ENCODE measurements at regions not wholly inside any gene's neighbourhood (a gene's known extent, or its start where the extent isn't known, plus 50 kb on each side); places are given as distances from the start of the nearest gene placed in this dataset.
A peak's percentile ranks its signal among the peaks of the same experiment; 100 is the strongest.
"Not testable (repeated sequence)": the region's sequence is repeated elsewhere in the genome, so short reads cannot be mapped to it uniquely, and the experiment has no call there.

GRCh38 chr20:40869218-40870147 is 159.1 kb upstream of the TOP1 start:
- no peak for DNase-seq
- no peaks in the 10 kb centered on the region for H3K27me3 ChIP-seq (replicated peaks in 2 of 5; ENCODE audit: control insufficient read depth in 4 of 5, insufficient read depth in 5 of 5, low read length in 4 of 5)
- 98% methylated on average over 12 of the region's 12 CpGs for WGBS (ENCODE audit: insufficient coverage)
- H3K27ac ChIP-seq (ENCODE audit: insufficient read depth in 1 of 2, low read depth in 1 of 2, low read length in 2 of 2, poor library complexity in 1 of 2, severe bottlenecking in 2 of 2): no peak overlapping the region
- H3K9me3 ChIP-seq (ENCODE audit: control extremely low read depth in 1 of 5, control insufficient read depth in 4 of 5, insufficient read depth in 2 of 5, low read depth in 1 of 5, low read length in 4 of 5): no peaks in the 10 kb centered on the region
- CTCF ChIA-PET: interaction anchor here (1.2 to 1.5 kb wide), 2 partner anchors 8 to 12 kb away, joined by 4 read pairs; no protein-coding TSS in a partner anchor
- POLR2A ChIA-PET: no interaction called here
- H3K36me3 ChIP-seq (ENCODE audit: control insufficient read depth in 4 of 4, insufficient read depth in 4 of 4, low read length in 3 of 4): no peaks in the 10 kb centered on the region
- no peaks in the 10 kb centered on the region for H3K4me1 ChIP-seq (ENCODE audit: control extremely low read depth in 1 of 4, control insufficient read depth in 4 of 4, insufficient read depth in 4 of 4, low read length in 3 of 4)
- no peak overlapping the region for H3K4me3 ChIP-seq (ENCODE audit: control insufficient read depth in 1 of 7, extremely low read depth in 1 of 7, insufficient read depth in 4 of 7, low read depth in 2 of 7, low read length in 6 of 7)

GRCh38 chr20:40875116-40876085 is 153.2 kb upstream of the TOP1 start:
- POLR2A ChIA-PET: no interaction called here
- Histone ChIP-seq H3K27me3 (replicated peaks in 2 of 5; ENCODE audit: control insufficient read depth in 4 of 5, insufficient read depth in 5 of 5, low read length in 4 of 5) (no peaks in the 10 kb centered on the region), H3K36me3 (ENCODE audit: control insufficient read depth in 4 of 4, insufficient read depth in 4 of 4, low read length in 3 of 4) (no peaks in the 10 kb centered on the region), H3K27ac (ENCODE audit: insufficient read depth in 1 of 2, low read depth in 1 of 2, low read length in 2 of 2, poor library complexity in 1 of 2, severe bottlenecking in 2 of 2) (no peak overlapping the region), H3K4me3 (ENCODE audit: control insufficient read depth in 1 of 7, extremely low read depth in 1 of 7, insufficient read depth in 4 of 7, low read depth in 2 of 7, low read length in 6 of 7) (no peak overlapping the region), H3K4me1 (ENCODE audit: control extremely low read depth in 1 of 4, control insufficient read depth in 4 of 4, insufficient read depth in 4 of 4, low read length in 3 of 4) (peaks cover 0 to 3% (median 0%) of the 10 kb centered on the region in 4 experiments), H3K9me3 (ENCODE audit: control extremely low read depth in 1 of 5, control insufficient read depth in 4 of 5, insufficient read depth in 2 of 5, low read depth in 1 of 5, low read length in 4 of 5) (peaks cover 0 to 4% (median under 1%) of the 10 kb centered on the region in 5 experiments)
- DNase-seq: no peak
- WGBS (ENCODE audit: insufficient coverage): 77% methylated on average over 5 of the region's 9 CpGs
- CTCF ChIA-PET: interaction anchor here (1.2 kb wide), 1 partner anchor 134 kb away, joined by 3 read pairs; no protein-coding TSS in a partner anchor

GRCh38 chr20:40878099-40878498 is 150.5 kb upstream of the TOP1 start:
- POLR2A ChIA-PET; H3K36me3 ChIP-seq (ENCODE audit: control insufficient read depth in 4 of 4, insufficient read depth in 4 of 4, low read length in 3 of 4); H3K27ac ChIP-seq (ENCODE audit: insufficient read depth in 1 of 2, low read depth in 1 of 2, low read length in 2 of 2, poor library complexity in 1 of 2, severe bottlenecking in 2 of 2); H3K27me3 ChIP-seq (replicated peaks in 2 of 5; ENCODE audit: control insufficient read depth in 4 of 5, insufficient read depth in 5 of 5, low read length in 4 of 5); DNase-seq; H3K4me3 ChIP-seq (ENCODE audit: control insufficient read depth in 1 of 7, extremely low read depth in 1 of 7, insufficient read depth in 4 of 7, low read depth in 2 of 7, low read length in 6 of 7); CTCF ChIA-PET; H3K9me3 ChIP-seq (ENCODE audit: control extremely low read depth in 1 of 5, control insufficient read depth in 4 of 5, insufficient read depth in 2 of 5, low read depth in 1 of 5, low read length in 4 of 5): not testable (repeated sequence)
- H3K4me1 ChIP-seq (ENCODE audit: control extremely low read depth in 1 of 4, control insufficient read depth in 4 of 4, insufficient read depth in 4 of 4, low read length in 3 of 4): peaks cover 2 to 26% (median 17%) of the 10 kb centered on the region in 4 experiments
- WGBS (ENCODE audit: insufficient coverage): 100% methylated on average over 1 of the region's 1 CpG

GRCh38 chr20:40880063-40880728 is 148.4 kb upstream of the TOP1 start:
- 17% methylated on average over 2 of the region's 3 CpGs for WGBS (ENCODE audit: insufficient coverage)
- H3K9me3 ChIP-seq (ENCODE audit: control extremely low read depth in 1 of 5, control insufficient read depth in 4 of 5, insufficient read depth in 2 of 5, low read depth in 1 of 5, low read length in 4 of 5): peaks cover 0 to 8% (median 7%) of the 10 kb centered on the region in 5 experiments
- H3K4me1 ChIP-seq (ENCODE audit: control extremely low read depth in 1 of 4, control insufficient read depth in 4 of 4, insufficient read depth in 4 of 4, low read length in 3 of 4): peaks cover 2 to 30% (median 22%) of the 10 kb centered on the region in 4 experiments
- ChIA-PET CTCF (interaction anchor here (0.6 kb wide), 1 partner anchor 9 kb away, joined by 3 read pairs; no protein-coding TSS in a partner anchor), POLR2A (no interaction called here)
- peak in 2 of 3 donors; percentile 34 to 43 for DNase-seq
- H3K27me3 ChIP-seq (replicated peaks in 2 of 5; ENCODE audit: control insufficient read depth in 4 of 5, insufficient read depth in 5 of 5, low read length in 4 of 5): no peaks in the 10 kb centered on the region
- H3K27ac ChIP-seq (ENCODE audit: insufficient read depth in 1 of 2, low read depth in 1 of 2, low read length in 2 of 2, poor library complexity in 1 of 2, severe bottlenecking in 2 of 2): no peak overlapping the region
- no peak overlapping the region for H3K4me3 ChIP-seq (ENCODE audit: control insufficient read depth in 1 of 7, extremely low read depth in 1 of 7, insufficient read depth in 4 of 7, low read depth in 2 of 7, low read length in 6 of 7)
- H3K36me3 ChIP-seq (ENCODE audit: control insufficient read depth in 4 of 4, insufficient read depth in 4 of 4, low read length in 3 of 4): no peaks in the 10 kb centered on the region

GRCh38 chr20:40880729-40881109 is 147.9 kb upstream of the TOP1 start:
- Histone ChIP-seq H3K36me3 (ENCODE audit: control insufficient read depth in 4 of 4, insufficient read depth in 4 of 4, low read length in 3 of 4) (no peaks in the 10 kb centered on the region), H3K4me1 (ENCODE audit: control extremely low read depth in 1 of 4, control insufficient read depth in 4 of 4, insufficient read depth in 4 of 4, low read length in 3 of 4) (peaks cover 2 to 30% (median 22%) of the 10 kb centered on the region in 4 experiments), H3K4me3 (ENCODE audit: control insufficient read depth in 1 of 7, extremely low read depth in 1 of 7, insufficient read depth in 4 of 7, low read depth in 2 of 7, low read length in 6 of 7) (no peak overlapping the region), H3K27me3 (replicated peaks in 2 of 5; ENCODE audit: control insufficient read depth in 4 of 5, insufficient read depth in 5 of 5, low read length in 4 of 5) (no peaks in the 10 kb centered on the region), H3K9me3 (ENCODE audit: control extremely low read depth in 1 of 5, control insufficient read depth in 4 of 5, insufficient read depth in 2 of 5, low read depth in 1 of 5, low read length in 4 of 5) (peaks cover 0 to 8% (median 7%) of the 10 kb centered on the region in 5 experiments), H3K27ac (ENCODE audit: insufficient read depth in 1 of 2, low read depth in 1 of 2, low read length in 2 of 2, poor library complexity in 1 of 2, severe bottlenecking in 2 of 2) (no peak overlapping the region)
- CTCF ChIA-PET: interaction anchor here (0.6 kb wide), 1 partner anchor 8 kb away, joined by 3 read pairs; no protein-coding TSS in a partner anchor
- POLR2A ChIA-PET: no interaction called here
- peak in 2 of 3 donors; percentile 40 to 58 for DNase-seq
- 44% methylated on average over 2 of the region's 2 CpGs for WGBS (ENCODE audit: insufficient coverage)

- Histone ChIP-seq H3K9me3 (ENCODE audit: control extremely low read depth in 1 of 5, control insufficient read depth in 4 of 5, insufficient read depth in 2 of 5, low read depth in 1 of 5, low read length in 4 of 5) (peaks cover 0 to 8% (median 7%) of the 10 kb centered on the region in 5 experiments), H3K27ac (ENCODE audit: insufficient read depth in 1 of 2, low read depth in 1 of 2, low read length in 2 of 2, poor library complexity in 1 of 2, severe bottlenecking in 2 of 2) (no peak overlapping the region), H3K27me3 (replicated peaks in 2 of 5; ENCODE audit: control insufficient read depth in 4 of 5, insufficient read depth in 5 of 5, low read length in 4 of 5) (no peaks in the 10 kb centered on the region), H3K4me3 (ENCODE audit: control insufficient read depth in 1 of 7, extremely low read depth in 1 of 7, insufficient read depth in 4 of 7, low read depth in 2 of 7, low read length in 6 of 7) (no peak overlapping the region), H3K36me3 (ENCODE audit: control insufficient read depth in 4 of 4, insufficient read depth in 4 of 4, low read length in 3 of 4) (no peaks in the 10 kb centered on the region), H3K4me1 (ENCODE audit: control extremely low read depth in 1 of 4, control insufficient read depth in 4 of 4, insufficient read depth in 4 of 4, low read length in 3 of 4) (peaks cover 2 to 30% (median 26%) of the 10 kb centered on the region in 4 experiments)
- ChIA-PET CTCF (interaction anchor here (1.1 kb wide), 1 partner anchor 13 kb away, joined by 4 read pairs; no protein-coding TSS in a partner anchor), POLR2A (no interaction called here)
- 13% methylated on average over 4 of the region's 4 CpGs for WGBS (ENCODE audit: insufficient coverage)
- peak in 2 of 3 donors; percentile 71 to 78 for DNase-seq
Observed at GRCh38 chr20:40882152-40882551, 146.5 kb upstream of the TOP1 start.

Measured in common myeloid progenitor, CD34-positive (primary cell).